GM21447 (cell line): ENCODE measurements at regions not wholly inside any gene's neighbourhood (a gene's known extent, or its start where the extent isn't known, plus 50 kb on each side); places are given as distances from the start of the nearest gene placed in this dataset.
"Not testable (repeated sequence)": the region's sequence is repeated elsewhere in the genome, so short reads cannot be mapped to it uniquely, and the experiment has no call there.

ENCODE experiments used
- ATAC-seq: cut with Tn5 transposase; IDR thresholded peaks from one replicate; pipeline ENCODE4 v1.9.1; 2021; ENCODE audit not compliant: unreplicated experiment

DNA sequence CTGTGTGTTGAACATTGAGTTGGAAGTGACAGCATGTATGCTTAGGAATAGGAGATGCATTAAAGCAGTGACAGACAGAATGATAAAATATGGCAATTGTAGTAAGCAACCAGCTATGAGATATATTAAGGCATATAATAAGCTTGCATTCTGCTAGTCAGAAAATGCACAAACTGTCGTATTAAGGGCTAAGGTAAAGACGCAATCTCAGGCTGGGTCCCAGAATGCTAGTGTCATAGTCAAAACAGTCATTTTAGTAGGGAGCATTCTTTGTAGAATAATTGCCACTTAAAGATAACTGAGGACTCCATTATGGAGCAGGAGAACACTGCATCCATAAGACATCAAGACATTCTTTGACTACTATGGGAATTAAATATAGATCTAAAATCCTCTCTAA is 1369.7 kb upstream of the C9orf72 start:
- ATAC-seq, result no peak

GRCh38 chr9:28946648-28947047 is 1373.4 kb upstream of the C9orf72 start:
- no peak for ATAC-seq

DNA sequence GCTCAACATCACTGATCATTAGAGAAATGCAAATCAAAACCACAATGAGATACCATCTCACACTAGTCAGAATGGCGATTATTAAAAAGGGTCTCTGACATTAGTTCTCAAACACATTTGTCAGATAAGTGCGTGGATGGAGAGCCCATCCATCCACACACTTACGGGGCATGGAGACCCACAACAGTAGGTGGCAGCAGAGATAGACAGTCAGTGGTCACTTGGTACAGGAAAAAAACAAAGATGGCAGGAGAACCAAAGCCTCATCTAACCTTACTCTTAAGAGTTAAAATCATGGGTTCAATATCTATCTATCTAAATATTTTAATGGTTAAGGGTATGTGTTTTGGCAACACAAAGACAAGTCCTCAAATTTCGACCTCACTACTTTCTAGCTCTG is 1378.7 kb upstream of the C9orf72 start:
- ATAC-seq, result no peak

DNA sequence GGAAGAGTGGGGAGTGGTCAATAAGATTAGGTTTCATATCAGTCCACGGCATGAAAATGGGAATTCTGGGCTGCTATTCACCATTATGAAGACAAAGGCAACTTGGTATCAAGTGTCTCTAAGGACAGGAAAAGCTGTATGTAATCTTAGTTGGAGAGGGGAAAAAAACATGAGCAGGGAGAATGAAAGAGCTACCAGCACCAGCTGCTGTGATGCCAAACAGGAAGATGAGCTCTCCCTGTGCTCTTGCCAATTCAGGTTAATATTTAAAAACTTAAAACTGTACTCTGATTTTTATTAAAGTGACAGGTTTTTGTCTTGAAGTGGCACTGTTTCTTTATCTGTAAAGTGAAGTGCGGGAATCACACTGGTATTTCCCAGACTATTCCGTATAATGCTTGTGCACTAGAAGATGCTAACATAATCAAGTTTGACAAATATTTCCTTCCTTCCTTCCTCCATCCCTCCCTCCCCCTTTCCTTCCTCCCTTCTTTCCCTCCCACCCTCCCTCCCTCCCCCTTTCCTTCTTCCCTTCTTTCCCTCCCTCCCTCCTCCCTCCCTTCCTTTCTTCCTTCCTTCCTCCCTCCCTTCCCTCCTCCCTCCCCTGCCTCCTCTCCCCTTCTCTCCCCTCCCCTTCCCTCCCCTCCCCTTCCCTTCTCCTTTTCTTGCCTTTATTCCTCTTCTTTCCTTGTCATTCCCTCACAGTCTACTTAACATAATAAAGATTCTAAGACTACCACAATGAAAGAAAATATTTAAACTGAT is 1383.0 kb upstream of the C9orf72 start:
- ATAC-seq, result no peak

- ATAC-seq, result no peak
Observed at GRCh38 chr9:28960602-28961001, 1387.3 kb upstream of the C9orf72 start.

DNA sequence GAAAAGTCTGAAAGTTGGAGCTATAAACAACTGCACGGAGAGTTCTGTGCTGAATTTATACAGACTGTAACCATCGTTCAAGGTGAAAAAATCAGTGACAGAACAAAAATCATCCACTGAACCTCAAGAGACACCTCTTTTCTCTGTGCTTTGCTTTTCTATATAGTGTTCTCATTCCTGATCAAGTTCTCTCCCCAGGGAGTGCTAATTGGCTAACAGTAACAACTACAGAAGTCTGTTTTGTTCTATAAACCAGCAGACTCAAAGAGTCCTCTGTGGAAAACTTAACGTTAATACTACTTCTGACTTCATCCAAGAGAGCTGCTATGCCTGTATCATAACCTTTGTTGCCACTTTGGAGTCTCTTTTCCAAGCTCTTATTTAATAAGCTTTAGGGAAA is 1388.3 kb upstream of the C9orf72 start:
- ATAC-seq, result no peak

GRCh38 chr9:28967226-28967625 is 1393.9 kb upstream of the C9orf72 start:
- ATAC-seq, result no peak

GRCh38 chr9:28970241-28970654 is 1397.0 kb upstream of the C9orf72 start:
- no peak for ATAC-seq

- ATAC-seq, result no peak
Observed at GRCh38 chr9:28971881-28972280, 1398.6 kb upstream of the C9orf72 start.

DNA sequence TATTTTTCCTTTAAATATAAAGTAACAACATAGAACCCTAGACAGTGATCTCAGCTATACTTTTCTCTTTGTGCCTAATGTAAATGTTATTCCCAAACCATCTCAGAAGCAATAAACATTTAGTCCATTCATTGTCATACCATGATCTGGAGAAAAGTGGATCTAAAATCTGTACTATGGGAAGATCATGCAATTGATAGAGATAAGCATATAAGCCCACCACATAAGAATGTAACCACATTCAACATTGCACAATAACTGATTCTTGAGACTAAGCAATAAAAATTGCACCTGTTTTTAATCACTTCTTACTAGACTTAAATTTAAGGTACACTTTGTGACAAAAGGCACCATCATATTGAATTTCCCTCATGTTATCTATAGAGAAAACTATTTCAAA is 1403.0 kb upstream of the C9orf72 start:
- ATAC-seq, result no peak

GRCh38 chr9:28976684-28977083 is 1403.4 kb upstream of the C9orf72 start:
- ATAC-seq, result no peak

GRCh38 chr9:28981129-28981528 is 1407.8 kb upstream of the C9orf72 start:
- no peak for ATAC-seq

DNA sequence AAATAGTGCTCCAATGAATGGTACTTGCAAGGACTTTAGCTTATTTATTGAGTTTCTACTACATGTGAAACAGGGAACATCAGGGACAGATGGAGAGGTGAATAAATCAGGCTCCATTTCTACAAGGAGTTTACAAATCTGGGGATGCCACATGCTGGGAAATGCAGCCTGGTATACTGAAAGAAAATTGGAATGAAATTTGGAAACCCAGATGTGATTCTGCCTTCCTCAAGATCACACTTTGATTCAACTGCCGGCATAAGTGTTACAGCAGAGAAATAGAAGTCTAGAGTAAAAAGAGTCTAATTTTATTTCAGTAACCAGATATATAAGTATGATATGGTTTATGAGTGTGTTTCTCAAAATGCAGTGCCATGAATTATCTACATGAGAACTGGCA is 1408.4 kb upstream of the C9orf72 start:
- no peak for ATAC-seq

GRCh38 chr9:28984016-28984415 is 1410.7 kb upstream of the C9orf72 start:
- no peak for ATAC-seq

DNA sequence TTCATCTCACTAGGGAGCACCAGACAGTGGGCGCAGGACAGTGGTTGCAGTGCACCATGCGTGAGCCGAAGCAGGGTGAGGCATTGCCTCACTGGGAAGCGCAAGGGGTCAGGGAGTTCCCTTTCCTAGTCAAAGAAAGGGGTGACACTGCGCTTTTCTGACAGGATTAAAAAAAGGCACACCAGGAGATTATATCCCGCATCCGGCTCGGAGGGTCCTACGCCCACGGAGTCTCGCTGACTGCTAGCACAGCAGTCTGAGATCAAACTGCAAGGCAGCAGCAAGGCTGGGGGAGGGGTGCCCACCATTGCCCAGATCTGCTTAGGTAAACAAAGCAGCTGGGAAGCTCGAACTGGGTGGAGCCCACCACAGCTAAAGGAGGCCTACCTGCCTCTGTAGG is 1416.7 kb upstream of the C9orf72 start:
- not testable (repeated sequence) for ATAC-seq

- ATAC-seq, result no peak
Observed at GRCh38 chr9:28999057-28999456, 1425.8 kb upstream of the C9orf72 start.

DNA sequence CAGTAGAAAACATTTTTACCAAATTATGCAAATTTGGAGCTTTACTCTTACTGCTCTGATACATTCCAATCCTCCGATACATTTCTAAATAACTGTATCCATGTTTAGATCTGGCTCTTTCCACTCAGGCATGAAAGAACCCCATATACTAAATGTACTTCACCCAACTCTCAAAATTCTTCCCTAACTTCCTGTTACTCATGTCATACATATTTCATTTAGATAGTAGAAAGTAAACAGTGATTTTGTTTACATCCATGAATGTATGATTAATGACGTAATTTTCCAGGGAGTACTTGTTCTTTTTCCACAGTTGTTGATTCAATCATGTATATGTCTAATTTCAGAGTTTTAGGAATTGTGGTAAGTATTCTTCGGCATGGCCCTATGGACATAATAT is 1426.5 kb upstream of the C9orf72 start:
- no peak for ATAC-seq

DNA sequence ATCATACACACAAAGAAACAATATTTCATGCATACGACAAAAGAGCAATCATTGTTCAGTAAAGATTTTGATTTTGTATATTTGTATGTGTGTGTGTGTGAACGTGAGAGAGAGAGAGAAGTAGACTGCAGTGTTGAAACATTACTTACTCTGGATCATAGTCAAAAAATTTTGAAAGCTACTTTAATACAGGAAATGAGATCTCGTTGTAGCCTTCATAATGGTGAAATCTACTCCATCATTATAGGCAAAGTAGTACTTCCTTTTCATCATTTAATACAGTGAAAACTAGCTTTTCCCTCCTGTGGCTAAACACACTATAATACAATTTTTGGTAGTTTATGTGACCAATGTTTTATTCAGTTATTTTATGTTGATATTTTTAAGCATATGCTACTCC is 1427.7 kb upstream of the C9orf72 start:
- ATAC-seq, result no peak

- no peak for ATAC-seq
Observed at GRCh38 chr9:29004988-29005387, 1431.7 kb upstream of the C9orf72 start.

GRCh38 chr9:29006628-29007027 is 1433.3 kb upstream of the C9orf72 start:
- ATAC-seq, result no peak

- no peak for ATAC-seq
Observed at GRCh38 chr9:29012911-29013310, 1439.6 kb upstream of the C9orf72 start.

GRCh38 chr9:29021632-29022031 is 1448.4 kb upstream of the C9orf72 start:
- no peak for ATAC-seq

DNA sequence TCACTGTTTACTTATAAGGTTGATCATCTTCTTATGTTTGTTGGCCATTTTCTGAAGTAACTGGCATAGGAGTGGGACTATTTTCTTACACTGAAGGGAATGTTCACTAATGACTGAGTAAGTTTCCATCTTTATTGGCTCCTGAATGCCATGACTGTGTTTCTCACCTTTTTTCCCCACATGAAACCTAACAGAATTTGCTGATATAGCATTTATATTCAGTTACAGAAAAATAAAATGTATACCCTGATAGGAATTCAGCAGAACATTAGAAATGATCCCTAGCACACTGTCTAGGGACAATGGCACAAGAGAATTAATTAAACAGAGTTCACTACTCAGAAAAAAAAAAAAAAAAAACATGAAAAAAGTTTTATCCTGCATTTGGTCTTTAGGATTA is 1465.1 kb upstream of the C9orf72 start:
- ATAC-seq, result no peak
